ENCODE measurements at regions not wholly inside any gene's neighbourhood (a gene's known extent, or its start where the extent isn't known, plus 50 kb on each side); places are given as distances from the start of the nearest gene placed in this dataset.

GRCh38 chr3:161875483-161875882 is 378.9 kb downstream of the OTOL1 start:
- no peak for TF ChIP-seq CREM (CRISPR knock-in tag; IDR thresholded peaks at IDR 0.05)
- TF ChIP-seq, protein P1, sequence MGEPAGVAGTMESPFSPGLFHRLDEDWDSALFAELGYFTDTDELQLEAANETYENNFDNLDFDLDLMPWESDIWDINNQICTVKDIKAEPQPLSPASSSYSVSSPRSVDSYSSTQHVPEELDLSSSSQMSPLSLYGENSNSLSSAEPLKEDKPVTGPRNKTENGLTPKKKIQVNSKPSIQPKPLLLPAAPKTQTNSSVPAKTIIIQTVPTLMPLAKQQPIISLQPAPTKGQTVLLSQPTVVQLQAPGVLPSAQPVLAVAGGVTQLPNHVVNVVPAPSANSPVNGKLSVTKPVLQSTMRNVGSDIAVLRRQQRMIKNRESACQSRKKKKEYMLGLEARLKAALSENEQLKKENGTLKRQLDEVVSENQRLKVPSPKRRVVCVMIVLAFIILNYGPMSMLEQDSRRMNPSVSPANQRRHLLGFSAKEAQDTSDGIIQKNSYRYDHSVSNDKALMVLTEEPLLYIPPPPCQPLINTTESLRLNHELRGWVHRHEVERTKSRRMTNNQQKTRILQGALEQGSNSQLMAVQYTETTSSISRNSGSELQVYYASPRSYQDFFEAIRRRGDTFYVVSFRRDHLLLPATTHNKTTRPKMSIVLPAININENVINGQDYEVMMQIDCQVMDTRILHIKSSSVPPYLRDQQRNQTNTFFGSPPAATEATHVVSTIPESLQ (CRISPR knock-in tag; IDR thresholded peaks at IDR 0.05): no peak
- no peak for TF ChIP-seq CTCF (IDR thresholded peaks at IDR 0.05)
- TF ChIP-seq SMAD4 (CRISPR knock-in tag; IDR thresholded peaks at IDR 0.05): no peak
- no peak for TF ChIP-seq E2F5 (CRISPR knock-in tag; IDR thresholded peaks at IDR 0.05)
- no peak for TF ChIP-seq E2F4 (CRISPR knock-in tag; IDR thresholded peaks at IDR 0.05; ENCODE audit: borderline replicate concordance, low read depth)

Measured in WTC11 (cell line).